ENCODE measurements at regions not wholly inside any gene's neighbourhood (a gene's known extent, or its start where the extent isn't known, plus 50 kb on each side); places are given as distances from the start of the nearest gene placed in this dataset.

DNA sequence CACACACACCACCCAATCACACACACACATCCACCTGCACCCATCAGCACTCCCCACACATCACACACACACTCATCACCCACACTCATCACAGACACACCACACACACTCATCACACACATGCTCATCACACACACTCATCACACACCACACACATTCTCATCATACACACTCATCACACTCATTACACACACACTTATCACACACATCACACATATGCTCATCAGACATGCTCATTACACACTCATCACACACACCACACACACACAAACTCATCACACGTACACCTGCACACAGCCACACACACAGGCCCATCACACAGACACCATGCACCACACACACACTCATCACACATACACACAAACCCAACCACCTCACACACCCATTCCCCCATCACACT lies 107.5 kb upstream of the C14orf180 start:
- TF ChIP-seq POLR2AphosphoS5 (IDR thresholded peaks at IDR 0.05; ENCODE audit: low read depth, low read length): no peak
- TF ChIP-seq POLR2A (IDR thresholded peaks at IDR 0.05; ENCODE audit: low read depth, low read length): no peak
- no peak for TF ChIP-seq TAF1 (IDR thresholded peaks at IDR 0.05; ENCODE audit: borderline replicate concordance, low read depth, low read length)

Data from GM12892 (cell line).